GM19328 (cell line): ENCODE measurements at regions not wholly inside any gene's neighbourhood (a gene's known extent, or its start where the extent isn't known, plus 50 kb on each side); places are given as distances from the start of the nearest gene placed in this dataset.

ENCODE experiments used
- ATAC-seq: cut with Tn5 transposase; IDR thresholded peaks from one replicate; pipeline ENCODE4 v1.9.1; 2021; ENCODE audit warnings: mild to moderate bottlenecking, moderate library complexity; ENCODE audit not compliant: unreplicated experiment

- no peak for ATAC-seq
Measured at GRCh38 chr2:2935445-2936149, 442.0 kb downstream of the EIPR1 start.

- ATAC-seq: no peak
Measured at GRCh38 chr2:2933426-2933825, 444.2 kb downstream of the EIPR1 start.

- ATAC-seq: no peak
Measured at GRCh38 chr2:2932692-2933305, 444.8 kb downstream of the EIPR1 start.

GRCh38 chr2:2932189-2932588 is 445.4 kb downstream of the EIPR1 start:
- ATAC-seq: no peak

GRCh38 chr2:2931318-2932075 is 446.1 kb downstream of the EIPR1 start:
- ATAC-seq: no peak

- ATAC-seq: no peak
Measured at GRCh38 chr2:2930841-2931240, 446.8 kb downstream of the EIPR1 start.

- ATAC-seq: no peak
Measured at GRCh38 chr2:2926858-2927175, 450.8 kb downstream of the EIPR1 start.

GRCh38 chr2:2926009-2926857 is 451.4 kb downstream of the EIPR1 start:
- no peak for ATAC-seq

- ATAC-seq: no peak
Measured at GRCh38 chr2:2922156-2922555, 455.5 kb downstream of the EIPR1 start.

- no peak for ATAC-seq
Measured at GRCh38 chr2:2921011-2921720, 456.5 kb downstream of the EIPR1 start.

GRCh38 chr2:2919574-2920365 is 457.8 kb downstream of the EIPR1 start:
- no peak for ATAC-seq

- no peak for ATAC-seq
Measured at GRCh38 chr2:2919026-2919425, 458.6 kb downstream of the EIPR1 start.

- no peak for ATAC-seq
Measured at GRCh38 chr2:2916621-2917020, 461.0 kb downstream of the EIPR1 start.

GRCh38 chr2:2914252-2914651 is 463.4 kb downstream of the EIPR1 start:
- no peak for ATAC-seq

GRCh38 chr2:2913601-2914120 is 464.0 kb downstream of the EIPR1 start:
- ATAC-seq: no peak

- no peak for ATAC-seq
Measured at GRCh38 chr2:2912731-2913130, 464.9 kb downstream of the EIPR1 start.

GRCh38 chr2:2912293-2912692 is 465.3 kb downstream of the EIPR1 start:
- no peak for ATAC-seq

- no peak for ATAC-seq
Measured at GRCh38 chr2:2910259-2910658, 467.4 kb downstream of the EIPR1 start.
